ENCODE measurements at regions not wholly inside any gene's neighbourhood (a gene's known extent, or its start where the extent isn't known, plus 50 kb on each side); places are given as distances from the start of the nearest gene placed in this dataset.
A peak's percentile ranks its signal among the peaks of the same experiment; 100 is the strongest.

DNA sequence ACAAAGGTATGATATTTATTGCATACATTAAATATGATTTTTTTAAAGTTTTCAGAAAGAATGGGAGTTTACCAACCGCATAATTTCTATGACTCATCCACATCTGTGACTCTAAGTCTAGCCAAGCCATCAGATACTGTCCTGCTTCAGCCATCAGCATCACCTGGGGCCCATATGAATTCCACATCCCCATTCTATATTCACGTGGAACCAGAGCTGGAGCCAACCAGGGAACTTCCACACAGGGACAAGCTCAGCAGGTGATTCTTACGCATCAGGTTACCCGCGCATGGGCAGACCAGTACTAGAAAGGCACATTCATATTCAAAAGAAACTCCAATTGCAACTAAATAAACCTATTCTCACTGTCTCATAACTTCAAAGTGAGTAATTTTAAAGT is 817.7 kb upstream of the IGFBP3 start:
- Histone ChIP-seq H3K9me3 (ENCODE audit: insufficient read depth, low read depth, low read length) (no peaks in the 10 kb centered on the region), H3K18ac (ENCODE audit: low read length) (no peak overlapping the region), H3K4me1 (ENCODE audit: control insufficient read depth in 1 of 2, insufficient read depth in 2 of 2, low read length in 2 of 2) (peaks cover 0 to 2% of the 10 kb centered on the region in 2 experiments), H4K12ac (ENCODE audit: low read depth, low read length) (no peak overlapping the region), H3K27ac (ENCODE audit: low read depth, low read length) (no peak overlapping the region), H2BK120ac (ENCODE audit: insufficient read depth, low read length, poor library complexity) (no peak overlapping the region), H3K27me3 (ENCODE audit: insufficient read depth, low read length) (no peaks in the 10 kb centered on the region), H3K4ac (ENCODE audit: low read depth, low read length) (no peak overlapping the region), H3K4me2 (ENCODE audit: low read length) (no peak overlapping the region), H4K91ac (ENCODE audit: low read depth, low read length) (no peak overlapping the region), H2AFZ (ENCODE audit: insufficient read depth, low read length, poor library complexity) (no peak overlapping the region), H3K9ac (ENCODE audit: low read length) (no peak overlapping the region), H3K79me1 (ENCODE audit: low read length) (no peaks in the 10 kb centered on the region), H3K4me3 (ENCODE audit: low read depth, low read length) (no peak overlapping the region), H4K8ac (ENCODE audit: low read depth, low read length) (no peak overlapping the region), H3K23ac (ENCODE audit: low read length) (no peak overlapping the region), H3K14ac (ENCODE audit: low read length) (no peak overlapping the region), H2AK5ac (ENCODE audit: low read length) (no peak overlapping the region), H2BK12ac (ENCODE audit: low read length) (no peak overlapping the region), H2BK5ac (ENCODE audit: low read depth, low read length, poor library complexity) (no peak overlapping the region), H3K36me3 (ENCODE audit: control insufficient read depth in 1 of 2, insufficient read depth in 2 of 2, low read length in 2 of 2) (no peaks in the 10 kb centered on the region), H3K79me2 (ENCODE audit: control insufficient read depth, insufficient read depth, low read length, poor library complexity) (no peaks in the 10 kb centered on the region)
- DNase-seq = peak; percentile 3 to 6
- WGBS (ENCODE audit: extremely low coverage, insufficient coverage, insufficient read length) = no CpG with 5 or more reads among the region's 5 CpGs

DNA sequence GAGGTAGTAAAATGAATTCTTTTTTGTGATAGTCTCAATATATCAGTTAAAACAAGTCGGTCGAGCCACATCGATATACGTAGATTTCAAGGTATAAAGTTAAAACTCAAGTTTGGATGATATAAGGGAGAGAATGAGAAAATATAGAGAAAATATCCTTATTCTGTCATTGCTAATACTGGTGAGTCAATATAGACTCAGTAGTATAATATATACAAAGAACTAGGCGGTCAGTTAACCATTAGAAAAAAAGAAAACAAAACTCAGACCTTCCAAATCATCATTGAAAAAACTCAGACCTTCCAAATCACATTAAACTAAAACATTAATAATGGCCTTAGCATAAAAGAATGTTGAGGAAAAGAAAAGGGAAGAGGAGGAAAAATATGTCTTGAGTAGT is 817.1 kb upstream of the IGFBP3 start:
- Histone ChIP-seq H2AFZ (ENCODE audit: insufficient read depth, low read length, poor library complexity) (no peak overlapping the region), H3K14ac (ENCODE audit: low read length) (no peak overlapping the region), H3K4ac (ENCODE audit: low read depth, low read length) (no peak overlapping the region), H2BK120ac (ENCODE audit: insufficient read depth, low read length, poor library complexity) (no peak overlapping the region), H2BK5ac (ENCODE audit: low read depth, low read length, poor library complexity) (no peak overlapping the region), H3K4me3 (ENCODE audit: low read depth, low read length) (no peak overlapping the region), H3K4me1 (ENCODE audit: control insufficient read depth in 1 of 2, insufficient read depth in 2 of 2, low read length in 2 of 2) (peaks cover 0 to 2% of the 10 kb centered on the region in 2 experiments), H3K9me3 (ENCODE audit: insufficient read depth, low read depth, low read length) (no peaks in the 10 kb centered on the region), H4K8ac (ENCODE audit: low read depth, low read length) (no peak overlapping the region), H3K18ac (ENCODE audit: low read length) (no peak overlapping the region), H3K27me3 (ENCODE audit: insufficient read depth, low read length) (no peaks in the 10 kb centered on the region), H3K4me2 (ENCODE audit: low read length) (no peak overlapping the region), H3K79me1 (ENCODE audit: low read length) (no peaks in the 10 kb centered on the region), H3K27ac (ENCODE audit: low read depth, low read length) (no peak overlapping the region), H3K9ac (ENCODE audit: low read length) (no peak overlapping the region), H3K23ac (ENCODE audit: low read length) (no peak overlapping the region), H4K12ac (ENCODE audit: low read depth, low read length) (no peak overlapping the region), H4K91ac (ENCODE audit: low read depth, low read length) (no peak overlapping the region), H3K79me2 (ENCODE audit: control insufficient read depth, insufficient read depth, low read length, poor library complexity) (no peaks in the 10 kb centered on the region), H2AK5ac (ENCODE audit: low read length) (no peak overlapping the region), H2BK12ac (ENCODE audit: low read length) (no peak overlapping the region), H3K36me3 (ENCODE audit: control insufficient read depth in 1 of 2, insufficient read depth in 2 of 2, low read length in 2 of 2) (no peaks in the 10 kb centered on the region)
- no peak for DNase-seq
- no CpG with 5 or more reads among the region's 5 CpGs for WGBS (ENCODE audit: extremely low coverage, insufficient coverage, insufficient read length)

DNA sequence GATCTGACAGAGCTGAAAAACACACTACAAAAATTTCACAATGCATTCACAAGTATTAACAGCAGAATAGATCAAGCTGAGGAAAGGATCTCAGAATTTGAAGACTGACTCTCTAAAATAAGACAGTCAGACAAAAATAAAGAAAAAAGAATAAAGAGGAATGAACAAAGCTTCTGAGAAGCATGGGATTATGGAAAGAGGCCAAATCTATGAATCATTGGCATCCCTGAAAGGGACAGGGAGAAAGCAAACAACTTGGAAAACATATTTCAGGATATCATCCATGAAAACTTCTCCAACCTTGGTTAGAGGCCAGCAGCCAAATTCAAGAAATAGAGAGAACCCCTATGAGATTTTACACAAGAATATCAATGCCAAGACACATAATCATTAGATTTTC is 804.8 kb upstream of the IGFBP3 start:
- H3K4me2 ChIP-seq (ENCODE audit: low read length) = no peak overlapping the region
- H4K12ac ChIP-seq (ENCODE audit: low read depth, low read length) = no peak overlapping the region
- no peak overlapping the region for H2BK120ac ChIP-seq (ENCODE audit: insufficient read depth, low read length, poor library complexity)
- no peaks in the 10 kb centered on the region for H3K27me3 ChIP-seq (ENCODE audit: insufficient read depth, low read length)
- no peak overlapping the region for H2AFZ ChIP-seq (ENCODE audit: insufficient read depth, low read length, poor library complexity)
- H3K4ac ChIP-seq (ENCODE audit: low read depth, low read length) = no peak overlapping the region
- H2BK12ac ChIP-seq (ENCODE audit: low read length) = no peak overlapping the region
- H4K8ac ChIP-seq (ENCODE audit: low read depth, low read length) = no peak overlapping the region
- no peak overlapping the region for H3K4me3 ChIP-seq (ENCODE audit: low read depth, low read length)
- H3K23ac ChIP-seq (ENCODE audit: low read length) = no peak overlapping the region
- H3K79me2 ChIP-seq (ENCODE audit: control insufficient read depth, insufficient read depth, low read length, poor library complexity) = no peaks in the 10 kb centered on the region
- no peak overlapping the region for H2AK5ac ChIP-seq (ENCODE audit: low read length)
- no peak overlapping the region for H3K18ac ChIP-seq (ENCODE audit: low read length)
- no peak overlapping the region for H3K9ac ChIP-seq (ENCODE audit: low read length)
- no peak overlapping the region for H4K91ac ChIP-seq (ENCODE audit: low read depth, low read length)
- peaks cover 2% of the 10 kb centered on the region for H3K9me3 ChIP-seq (ENCODE audit: insufficient read depth, low read depth, low read length)
- H3K27ac ChIP-seq (ENCODE audit: low read depth, low read length) = no peak overlapping the region
- H3K4me1 ChIP-seq (ENCODE audit: control insufficient read depth in 1 of 2, insufficient read depth in 2 of 2, low read length in 2 of 2) = no peaks in the 10 kb centered on the region
- no peak overlapping the region for H2BK5ac ChIP-seq (ENCODE audit: low read depth, low read length, poor library complexity)
- no peaks in the 10 kb centered on the region for H3K36me3 ChIP-seq (ENCODE audit: control insufficient read depth in 1 of 2, insufficient read depth in 2 of 2, low read length in 2 of 2)
- no peaks in the 10 kb centered on the region for H3K79me1 ChIP-seq (ENCODE audit: low read length)
- no peak for DNase-seq
- H3K14ac ChIP-seq (ENCODE audit: low read length) = no peak overlapping the region

DNA sequence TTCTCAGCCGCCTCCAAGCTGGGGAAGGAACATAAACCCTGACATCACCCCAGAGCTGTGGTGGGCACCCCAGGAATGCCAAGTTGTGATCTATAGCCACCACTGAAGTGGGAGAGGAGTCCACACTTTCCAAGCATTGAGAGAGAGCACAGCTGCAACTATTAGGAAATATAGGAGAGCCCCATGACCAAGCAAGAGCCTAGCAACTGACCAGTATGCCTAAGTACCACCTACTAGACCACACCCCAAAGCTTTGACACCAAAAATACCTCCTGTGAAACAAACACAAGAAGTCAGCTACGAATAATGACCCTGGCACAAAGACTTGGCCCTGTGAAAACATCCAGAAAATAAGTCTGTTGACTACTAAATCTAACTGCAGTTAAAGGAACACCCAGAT is 804.1 kb upstream of the IGFBP3 start:
- Histone ChIP-seq H3K23ac (ENCODE audit: low read length) (no peak overlapping the region), H3K14ac (ENCODE audit: low read length) (no peak overlapping the region), H3K4me1 (ENCODE audit: control insufficient read depth in 1 of 2, insufficient read depth in 2 of 2, low read length in 2 of 2) (no peaks in the 10 kb centered on the region), H3K9ac (ENCODE audit: low read length) (no peak overlapping the region), H2BK120ac (ENCODE audit: insufficient read depth, low read length, poor library complexity) (no peak overlapping the region), H3K9me3 (ENCODE audit: insufficient read depth, low read depth, low read length) (peaks cover 2% of the 10 kb centered on the region), H4K8ac (ENCODE audit: low read depth, low read length) (no peak overlapping the region), H4K91ac (ENCODE audit: low read depth, low read length) (no peak overlapping the region), H2BK12ac (ENCODE audit: low read length) (no peak overlapping the region), H3K79me2 (ENCODE audit: control insufficient read depth, insufficient read depth, low read length, poor library complexity) (no peaks in the 10 kb centered on the region), H3K4ac (ENCODE audit: low read depth, low read length) (no peak overlapping the region), H3K27ac (ENCODE audit: low read depth, low read length) (no peak overlapping the region), H3K4me2 (ENCODE audit: low read length) (no peak overlapping the region), H2AFZ (ENCODE audit: insufficient read depth, low read length, poor library complexity) (no peak overlapping the region), H2AK5ac (ENCODE audit: low read length) (no peak overlapping the region), H4K12ac (ENCODE audit: low read depth, low read length) (no peak overlapping the region), H2BK5ac (ENCODE audit: low read depth, low read length, poor library complexity) (no peak overlapping the region), H3K79me1 (ENCODE audit: low read length) (no peaks in the 10 kb centered on the region), H3K36me3 (ENCODE audit: control insufficient read depth in 1 of 2, insufficient read depth in 2 of 2, low read length in 2 of 2) (no peaks in the 10 kb centered on the region), H3K27me3 (ENCODE audit: insufficient read depth, low read length) (no peaks in the 10 kb centered on the region), H3K4me3 (ENCODE audit: low read depth, low read length) (no peak overlapping the region), H3K18ac (ENCODE audit: low read length) (no peak overlapping the region)
- DNase-seq = no peak
- no CpG with 5 or more reads among the region's 2 CpGs for WGBS (ENCODE audit: extremely low coverage, insufficient coverage, insufficient read length)
